ENCODE measurements at regions not wholly inside any gene's neighbourhood (a gene's known extent, or its start where the extent isn't known, plus 50 kb on each side); places are given as distances from the start of the nearest gene placed in this dataset.

DNA sequence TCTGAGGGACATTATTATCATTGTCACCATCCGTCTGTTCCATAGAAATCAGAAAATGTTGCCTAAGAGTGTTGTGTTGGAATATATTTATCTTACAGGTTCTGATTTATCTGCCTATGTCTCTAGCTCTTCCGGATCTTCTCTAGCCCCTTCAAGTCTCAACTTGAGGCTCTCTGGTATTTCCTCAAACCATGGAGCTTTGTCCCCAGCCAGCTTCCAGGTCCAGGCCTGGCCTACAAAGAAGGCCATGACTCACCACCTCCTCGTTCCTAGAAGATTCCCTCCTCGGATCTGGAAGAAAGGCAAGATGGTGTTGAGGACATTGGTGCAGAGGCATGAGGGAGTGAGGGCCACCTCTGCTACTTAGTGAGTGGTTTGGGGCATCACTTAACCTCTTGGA lies 122.1 kb upstream of the TRIB2 start:
- H3K9me3 ChIP-seq = no peaks in the 10 kb centered on the region
- intact Hi-C loops (cut with DNase I) = no loop called here
- no peak overlapping the region for H3K27ac ChIP-seq
- no peaks in the 10 kb centered on the region for H3K4me1 ChIP-seq
- H3K4me3 ChIP-seq = no peak overlapping the region
- TF ChIP-seq CTCF (IDR thresholded peaks at IDR 0.05) = no peak
- TF ChIP-seq POLR2A (IDR thresholded peaks at IDR 0.05) = no peak
- TF ChIP-seq POLR2AphosphoS5 (IDR thresholded peaks at IDR 0.05; ENCODE audit: insufficient read depth in 1 of 2, low read depth in 1 of 2) = no peak
- H3K36me3 ChIP-seq = no peaks in the 10 kb centered on the region
- DNase-seq (ENCODE audit: extremely low spot score in 2 of 2) = no peak
- no peaks in the 10 kb centered on the region for H3K27me3 ChIP-seq

- Histone ChIP-seq H3K36me3 (no peaks in the 10 kb centered on the region), H3K4me3 (no peak overlapping the region), H3K27ac (no peak overlapping the region), H3K9me3 (no peaks in the 10 kb centered on the region), H3K27me3 (no peaks in the 10 kb centered on the region), H3K4me1 (no peaks in the 10 kb centered on the region)
- intact Hi-C loops (cut with DNase I) = no loop called here
- TF ChIP-seq CTCF (IDR thresholded peaks at IDR 0.05) (no peak), POLR2A (IDR thresholded peaks at IDR 0.05) (no peak), POLR2AphosphoS5 (IDR thresholded peaks at IDR 0.05; ENCODE audit: insufficient read depth in 1 of 2, low read depth in 1 of 2) (no peak)
- DNase-seq (ENCODE audit: extremely low spot score in 2 of 2) = no peak
These were observed 120.0 kb upstream of the TRIB2 start for GRCh38 chr2:12596771-12597170.

- Histone ChIP-seq H3K4me1 (peaks cover 3% of the 10 kb centered on the region), H3K36me3 (no peaks in the 10 kb centered on the region), H3K4me3 (no peak overlapping the region), H3K27ac (no peak overlapping the region), H3K9me3 (no peaks in the 10 kb centered on the region), H3K27me3 (no peaks in the 10 kb centered on the region)
- DNase-seq (ENCODE audit: extremely low spot score in 2 of 2) = no peak
- TF ChIP-seq CTCF (IDR thresholded peaks at IDR 0.05) (no peak), POLR2AphosphoS5 (IDR thresholded peaks at IDR 0.05; ENCODE audit: insufficient read depth in 1 of 2, low read depth in 1 of 2) (no peak), POLR2A (IDR thresholded peaks at IDR 0.05) (no peak)
- intact Hi-C loops (cut with DNase I) = no loop called here
These were observed 119.1 kb upstream of the TRIB2 start for GRCh38 chr2:12597610-12598009.

DNA sequence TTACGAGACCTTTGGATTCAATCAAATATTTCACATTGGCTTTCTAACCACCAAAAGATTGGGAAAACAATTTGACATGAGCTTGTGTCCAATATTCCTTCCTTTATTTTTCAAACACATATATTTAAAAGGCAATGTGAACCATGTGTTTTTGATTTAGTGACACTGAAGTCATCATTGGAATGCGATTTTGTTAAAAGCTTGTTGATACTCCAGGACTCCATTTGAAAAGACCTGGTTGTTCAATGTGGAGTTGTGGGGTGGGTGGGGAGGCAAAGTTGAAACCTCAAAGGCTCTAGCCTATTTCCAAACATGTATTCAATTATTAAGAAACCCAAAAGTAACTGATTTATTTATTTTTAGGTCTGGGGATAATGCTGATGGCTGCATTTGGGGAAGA lies 114.1 kb upstream of the TRIB2 start:
- no peaks in the 10 kb centered on the region for H3K36me3 ChIP-seq
- H3K4me1 ChIP-seq = peaks cover 4% of the 10 kb centered on the region
- no peaks in the 10 kb centered on the region for H3K9me3 ChIP-seq
- no peak overlapping the region for H3K4me3 ChIP-seq
- TF ChIP-seq CTCF (IDR thresholded peaks at IDR 0.05) = no peak
- no peak for TF ChIP-seq POLR2AphosphoS5 (IDR thresholded peaks at IDR 0.05; ENCODE audit: insufficient read depth in 1 of 2, low read depth in 1 of 2)
- no peak for TF ChIP-seq POLR2A (IDR thresholded peaks at IDR 0.05)
- no peak for DNase-seq (ENCODE audit: extremely low spot score in 2 of 2)
- H3K27me3 ChIP-seq = no peaks in the 10 kb centered on the region
- no peak overlapping the region for H3K27ac ChIP-seq
- intact Hi-C loops (cut with DNase I) = no loop called here

DNA sequence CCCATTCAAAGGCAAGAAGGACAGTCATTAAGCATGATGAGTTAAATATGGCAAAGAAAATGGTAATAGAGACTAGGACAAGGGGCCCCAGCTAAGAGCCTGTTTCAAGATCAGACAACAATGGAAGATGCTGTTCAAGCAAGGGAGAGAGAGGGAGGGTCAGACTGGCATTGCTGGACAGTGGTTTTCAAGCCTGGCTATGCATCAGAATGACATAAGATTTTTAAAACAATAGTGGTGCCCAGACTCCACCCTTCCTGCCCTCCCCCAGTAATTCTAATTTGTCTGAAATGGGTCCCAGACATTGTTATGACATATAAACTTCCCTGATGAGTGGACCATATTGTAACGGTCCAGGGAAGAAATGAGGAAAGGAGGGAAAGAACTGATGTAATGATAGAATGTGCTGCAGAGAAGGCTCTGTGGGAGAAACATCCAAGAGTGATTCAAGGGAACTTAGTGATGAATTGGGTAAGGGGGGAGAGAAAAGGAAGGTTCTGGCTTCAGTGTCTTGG lies 112.9 kb upstream of the TRIB2 start:
- Histone ChIP-seq H3K27me3 (no peaks in the 10 kb centered on the region), H3K4me3 (no peak overlapping the region), H3K9me3 (no peaks in the 10 kb centered on the region), H3K27ac (no peak overlapping the region), H3K36me3 (no peaks in the 10 kb centered on the region), H3K4me1 (peaks cover 4% of the 10 kb centered on the region)
- intact Hi-C loops (cut with DNase I) = no loop called here
- DNase-seq (ENCODE audit: extremely low spot score in 2 of 2) = no peak
- TF ChIP-seq POLR2AphosphoS5 (IDR thresholded peaks at IDR 0.05; ENCODE audit: insufficient read depth in 1 of 2, low read depth in 1 of 2) (no peak), CTCF (IDR thresholded peaks at IDR 0.05) (no peak), POLR2A (IDR thresholded peaks at IDR 0.05) (no peak)
